ENCODE measurements at regions not wholly inside any gene's neighbourhood (a gene's known extent, or its start where the extent isn't known, plus 50 kb on each side); places are given as distances from the start of the nearest gene placed in this dataset.

GRCh38 chr7:8822595-8822994, 389.2 kb downstream of the NXPH1 start:
- WGBS (ENCODE audit: low lambda C conversion rate, missing lambda C conversion rate) = 68% methylated on average over 2 of the region's 2 CpGs
- Histone ChIP-seq H3K27me3 (no peaks in the 10 kb centered on the region), H4K20me1 (ENCODE audit: insufficient read depth, poor library complexity, severe bottlenecking) (no peaks in the 10 kb centered on the region), H2AFZ (no peak overlapping the region), H3K4me2 (no peak overlapping the region), H3K27ac (no peak overlapping the region), H3K4me3 (no peak overlapping the region), H3K4me1 (ENCODE audit: insufficient read depth) (no peaks in the 10 kb centered on the region), H3K79me2 (no peaks in the 10 kb centered on the region), H3K9me2 (replicated peaks; ENCODE audit: insufficient read depth) (no peaks in the 10 kb centered on the region), H3K36me3 (replicated peaks; ENCODE audit: insufficient read depth, low read depth) (no peaks in the 10 kb centered on the region), H3K9me3 (ENCODE audit: low read depth) (no peaks in the 10 kb centered on the region)
- DNase-seq (ENCODE audit: low spot score) = peak; percentile 14
- TF ChIP-seq EZH2 (IDR thresholded peaks at IDR 0.05; ENCODE audit: borderline replicate concordance) = no peak
- no peak for TF ChIP-seq EZH2phosphoT487 (IDR thresholded peaks at IDR 0.05; ENCODE audit: low read depth, severe bottlenecking, unreplicated experiment)
- TF ChIP-seq CTCF (IDR thresholded peaks at IDR 0.05; ENCODE audit: poor library complexity) = no peak

GRCh38 chr7:8823486-8823885, 390.1 kb downstream of the NXPH1 start:
- Histone ChIP-seq H3K27me3 (no peaks in the 10 kb centered on the region), H3K9me2 (replicated peaks; ENCODE audit: insufficient read depth) (no peaks in the 10 kb centered on the region), H3K4me3 (no peak overlapping the region), H2AFZ (no peak overlapping the region), H3K4me2 (no peak overlapping the region), H4K20me1 (ENCODE audit: insufficient read depth, poor library complexity, severe bottlenecking) (no peaks in the 10 kb centered on the region), H3K4me1 (ENCODE audit: insufficient read depth) (no peaks in the 10 kb centered on the region), H3K36me3 (replicated peaks; ENCODE audit: insufficient read depth, low read depth) (no peaks in the 10 kb centered on the region), H3K27ac (no peak overlapping the region), H3K9me3 (ENCODE audit: low read depth) (no peaks in the 10 kb centered on the region), H3K79me2 (no peaks in the 10 kb centered on the region)
- 87% methylated on average over 2 of the region's 2 CpGs for WGBS (ENCODE audit: low lambda C conversion rate, missing lambda C conversion rate)
- no peak for DNase-seq (ENCODE audit: low spot score)
- no peak for TF ChIP-seq EZH2phosphoT487 (IDR thresholded peaks at IDR 0.05; ENCODE audit: low read depth, severe bottlenecking, unreplicated experiment)
- peak; percentile 13 for TF ChIP-seq CTCF (IDR thresholded peaks at IDR 0.05; ENCODE audit: poor library complexity)

GRCh38 chr7:8827329-8827728, 393.9 kb downstream of the NXPH1 start:
- H3K9me3 ChIP-seq (ENCODE audit: low read depth) = no peaks in the 10 kb centered on the region
- H4K20me1 ChIP-seq (ENCODE audit: insufficient read depth, poor library complexity, severe bottlenecking) = no peaks in the 10 kb centered on the region
- WGBS (ENCODE audit: low lambda C conversion rate, missing lambda C conversion rate) = 70% methylated on average over 1 of the region's 1 CpG
- no peak for DNase-seq (ENCODE audit: low spot score)
- H3K27ac ChIP-seq = no peak overlapping the region
- H3K79me2 ChIP-seq = no peaks in the 10 kb centered on the region
- no peaks in the 10 kb centered on the region for H3K9me2 ChIP-seq (replicated peaks; ENCODE audit: insufficient read depth)
- H3K4me3 ChIP-seq = no peak overlapping the region
- H3K27me3 ChIP-seq = no peaks in the 10 kb centered on the region
- no peaks in the 10 kb centered on the region for H3K36me3 ChIP-seq (replicated peaks; ENCODE audit: insufficient read depth, low read depth)
- H3K4me2 ChIP-seq = no peak overlapping the region
- no peaks in the 10 kb centered on the region for H3K4me1 ChIP-seq (ENCODE audit: insufficient read depth)
- TF ChIP-seq EZH2 (IDR thresholded peaks at IDR 0.05; ENCODE audit: borderline replicate concordance) (no peak), EZH2phosphoT487 (IDR thresholded peaks at IDR 0.05; ENCODE audit: low read depth, severe bottlenecking, unreplicated experiment) (no peak)
- H2AFZ ChIP-seq = no peak overlapping the region

GRCh38 chr7:8829100-8829499, 395.7 kb downstream of the NXPH1 start:
- Histone ChIP-seq H3K36me3 (replicated peaks; ENCODE audit: insufficient read depth, low read depth) (no peaks in the 10 kb centered on the region), H2AFZ (no peak overlapping the region), H3K9me2 (replicated peaks; ENCODE audit: insufficient read depth) (no peaks in the 10 kb centered on the region), H3K79me2 (no peaks in the 10 kb centered on the region), H4K20me1 (ENCODE audit: insufficient read depth, poor library complexity, severe bottlenecking) (no peaks in the 10 kb centered on the region), H3K4me3 (no peak overlapping the region), H3K27ac (no peak overlapping the region), H3K9me3 (ENCODE audit: low read depth) (no peaks in the 10 kb centered on the region), H3K4me1 (ENCODE audit: insufficient read depth) (no peaks in the 10 kb centered on the region), H3K27me3 (no peaks in the 10 kb centered on the region), H3K4me2 (no peak overlapping the region)
- WGBS (ENCODE audit: low lambda C conversion rate, missing lambda C conversion rate) = 94% methylated on average over 4 of the region's 4 CpGs
- no peak for DNase-seq (ENCODE audit: low spot score)
- TF ChIP-seq EZH2 (IDR thresholded peaks at IDR 0.05; ENCODE audit: borderline replicate concordance) (no peak), CTCF (IDR thresholded peaks at IDR 0.05; ENCODE audit: poor library complexity) (no peak), EZH2phosphoT487 (IDR thresholded peaks at IDR 0.05; ENCODE audit: low read depth, severe bottlenecking, unreplicated experiment) (no peak)

Measured in hepatocyte (in vitro differentiated cells).